Uterus (tissue), 3 donors: ENCODE measurements at regions not wholly inside any gene's neighbourhood (a gene's known extent, or its start where the extent isn't known, plus 50 kb on each side); places are given as distances from the start of the nearest gene placed in this dataset.

Source experiments
- DNase-seq, 2 donors: peaks; one replicate each; pipeline ENCODE4 v3.0.0-alpha.2; 2019 to 2020
- H3K27ac ChIP-seq, 2 donors: fragments of 200-600 bp; sonication (generic); 1 replicate in 1 of 2; 2 replicates in 1 of 2; pipeline ENCODE4 v1.5.1; 2016 to 2018
- H3K27me3 ChIP-seq, 2 donors: fragments of 200-600 bp; sonication (generic); one replicate each; pipeline ENCODE4 v1.5.1; 2018 to 2019; ENCODE audit warnings: control low read depth in 1 of 2
- H3K36me3 ChIP-seq, 2 donors: fragments of 200-600 bp; sonication (generic); one replicate each; pipeline ENCODE4 v1.5.1; 2019; ENCODE audit warnings: control low read depth in 1 of 2
- H3K4me1 ChIP-seq, 2 donors: fragments of 200-600 bp; sonication (generic); one replicate each; pipeline ENCODE4 v1.5.1; 2018 to 2019; ENCODE audit warnings: control low read depth in 1 of 2
- H3K4me3 ChIP-seq, 2 donors: fragments of 200-600 bp; sonication (generic); 1 replicate in 1 of 2; 2 replicates in 1 of 2; pipeline ENCODE4 v1.5.1; 2018 to 2019; ENCODE audit warnings: mild to moderate bottlenecking in 1 of 2
- H3K9me3 ChIP-seq, 2 donors: fragments of 200-600 bp; sonication (generic); one replicate each; pipeline ENCODE4 v1.5.1; 2019; ENCODE audit warnings: control low read depth in 1 of 2
- POLR2A ChIP-seq, 2 donors: fragments of 450-650 bp; IDR thresholded peaks; one replicate each; pipeline ENCODE4 v1.6.1; 2016; ENCODE audit warnings: antibody characterized with exemption in 2 of 2, mild to moderate bottlenecking in 1 of 2, moderate library complexity in 1 of 2
- intact Hi-C: fragments of 100-400 bp; cut with DNase I; formaldehyde crosslinking; loops from one replicate; pipeline ENCODE4 v1.15.1; 2023; ENCODE audit warnings: low total_unique reads
- TF ChIP-seq, protein P1 (sequence below), 4 experiments: fragments of 200-600 bp in 2 of 4; fragments of 450-650 bp in 2 of 4; sonication (generic) in 2 of 4; IDR thresholded peaks; one replicate each; pipeline ENCODE4 v1.5.1; 2016 to 2019; ENCODE audit warnings: antibody characterized with exemption in 4 of 4, mild to moderate bottlenecking in 2 of 4, moderate library complexity in 1 of 4
- donor health status: DM: yes; HTN: yes; CAD: no.

- DNase-seq: no peak
- no peaks in the 10 kb centered on the region for H3K36me3 ChIP-seq
- H3K4me3 ChIP-seq: no peak overlapping the region
- TF ChIP-seq, protein P1, sequence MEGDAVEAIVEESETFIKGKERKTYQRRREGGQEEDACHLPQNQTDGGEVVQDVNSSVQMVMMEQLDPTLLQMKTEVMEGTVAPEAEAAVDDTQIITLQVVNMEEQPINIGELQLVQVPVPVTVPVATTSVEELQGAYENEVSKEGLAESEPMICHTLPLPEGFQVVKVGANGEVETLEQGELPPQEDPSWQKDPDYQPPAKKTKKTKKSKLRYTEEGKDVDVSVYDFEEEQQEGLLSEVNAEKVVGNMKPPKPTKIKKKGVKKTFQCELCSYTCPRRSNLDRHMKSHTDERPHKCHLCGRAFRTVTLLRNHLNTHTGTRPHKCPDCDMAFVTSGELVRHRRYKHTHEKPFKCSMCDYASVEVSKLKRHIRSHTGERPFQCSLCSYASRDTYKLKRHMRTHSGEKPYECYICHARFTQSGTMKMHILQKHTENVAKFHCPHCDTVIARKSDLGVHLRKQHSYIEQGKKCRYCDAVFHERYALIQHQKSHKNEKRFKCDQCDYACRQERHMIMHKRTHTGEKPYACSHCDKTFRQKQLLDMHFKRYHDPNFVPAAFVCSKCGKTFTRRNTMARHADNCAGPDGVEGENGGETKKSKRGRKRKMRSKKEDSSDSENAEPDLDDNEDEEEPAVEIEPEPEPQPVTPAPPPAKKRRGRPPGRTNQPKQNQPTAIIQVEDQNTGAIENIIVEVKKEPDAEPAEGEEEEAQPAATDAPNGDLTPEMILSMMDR (IDR thresholded peaks at IDR 0.05): no peak
- no peak for TF ChIP-seq POLR2A (IDR thresholded peaks at IDR 0.05)
- no peaks in the 10 kb centered on the region for H3K27me3 ChIP-seq
- no peaks in the 10 kb centered on the region for H3K4me1 ChIP-seq
- intact Hi-C loops: no loop called here
- H3K27ac ChIP-seq: no peak overlapping the region
- no peaks in the 10 kb centered on the region for H3K9me3 ChIP-seq
These were observed 530.5 kb downstream of the KCNA4 start for GRCh38 chr11:29486301-29486700.

- no peaks in the 10 kb centered on the region for H3K9me3 ChIP-seq
- TF ChIP-seq, protein P1 (IDR thresholded peaks at IDR 0.05): no peak
- no peak for TF ChIP-seq POLR2A (IDR thresholded peaks at IDR 0.05)
- intact Hi-C loops: no loop called here
These were observed 531.2 kb downstream of the KCNA4 start for GRCh38 chr11:29485641-29486040.

GRCh38 chr11:29484548-29484947 is 532.3 kb downstream of the KCNA4 start:
- no peaks in the 10 kb centered on the region for H3K9me3 ChIP-seq
- H3K4me3 ChIP-seq: no peak overlapping the region
- no peak overlapping the region for H3K27ac ChIP-seq
- no peaks in the 10 kb centered on the region for H3K27me3 ChIP-seq
- no peaks in the 10 kb centered on the region for H3K36me3 ChIP-seq
- DNase-seq: no peak
- H3K4me1 ChIP-seq: no peaks in the 10 kb centered on the region
- no peak for TF ChIP-seq POLR2A (IDR thresholded peaks at IDR 0.05)
- TF ChIP-seq, protein P1 (IDR thresholded peaks at IDR 0.05): no peak
- intact Hi-C loops: no loop called here

More at GRCh38 chr11:29485641-29486040, 531.2 kb downstream of the KCNA4 start:
- Histone ChIP-seq H3K4me1 (no peaks in the 10 kb centered on the region), H3K4me3 (no peak overlapping the region), H3K27ac (no peak overlapping the region), H3K27me3 (no peaks in the 10 kb centered on the region), H3K36me3 (no peaks in the 10 kb centered on the region)
- no peak for DNase-seq

GRCh38 chr11:29483831-29484230 is 533.0 kb downstream of the KCNA4 start:
- no peaks in the 10 kb centered on the region for H3K27me3 ChIP-seq
- no peak overlapping the region for H3K27ac ChIP-seq
- no peak for DNase-seq
- intact Hi-C loops: no loop called here
- no peaks in the 10 kb centered on the region for H3K36me3 ChIP-seq
- H3K4me3 ChIP-seq: no peak overlapping the region
- no peaks in the 10 kb centered on the region for H3K9me3 ChIP-seq
- no peaks in the 10 kb centered on the region for H3K4me1 ChIP-seq
- TF ChIP-seq POLR2A (IDR thresholded peaks at IDR 0.05): no peak
- TF ChIP-seq, protein P1 (IDR thresholded peaks at IDR 0.05): no peak

DNA sequence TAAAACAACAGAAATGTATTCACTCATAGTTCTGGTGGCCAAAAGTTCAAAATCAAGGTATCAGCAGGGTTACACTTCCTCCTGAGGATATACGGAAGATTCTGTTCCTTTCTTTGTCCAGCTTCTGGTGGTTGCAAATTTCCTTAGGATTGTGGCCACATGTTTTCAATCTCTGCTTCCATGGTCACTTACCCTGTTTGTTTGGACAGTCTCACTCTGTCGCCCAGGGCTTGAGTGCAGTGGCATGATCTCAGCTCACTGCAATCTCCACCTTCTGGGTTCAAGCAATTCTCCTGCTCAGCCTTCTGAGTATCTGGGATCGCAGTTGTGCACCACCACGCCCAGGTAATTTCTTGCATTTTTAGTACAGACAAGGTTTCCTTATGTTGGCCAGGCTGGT is 534.3 kb downstream of the KCNA4 start:
- no peak for TF ChIP-seq POLR2A (IDR thresholded peaks at IDR 0.05)
- TF ChIP-seq, protein P1 (IDR thresholded peaks at IDR 0.05): no peak
- Histone ChIP-seq H3K27ac (no peak overlapping the region), H3K36me3 (no peaks in the 10 kb centered on the region), H3K4me1 (no peaks in the 10 kb centered on the region), H3K9me3 (no peaks in the 10 kb centered on the region), H3K4me3 (no peak overlapping the region), H3K27me3 (no peaks in the 10 kb centered on the region)
- intact Hi-C loops: no loop called here
- DNase-seq: no peak
